ENCODE measurements at regions not wholly inside any gene's neighbourhood (a gene's known extent, or its start where the extent isn't known, plus 50 kb on each side); places are given as distances from the start of the nearest gene placed in this dataset.

- no peak for TF ChIP-seq POLR2AphosphoS5 (IDR thresholded peaks at IDR 0.05)
- TF ChIP-seq, protein P1, sequence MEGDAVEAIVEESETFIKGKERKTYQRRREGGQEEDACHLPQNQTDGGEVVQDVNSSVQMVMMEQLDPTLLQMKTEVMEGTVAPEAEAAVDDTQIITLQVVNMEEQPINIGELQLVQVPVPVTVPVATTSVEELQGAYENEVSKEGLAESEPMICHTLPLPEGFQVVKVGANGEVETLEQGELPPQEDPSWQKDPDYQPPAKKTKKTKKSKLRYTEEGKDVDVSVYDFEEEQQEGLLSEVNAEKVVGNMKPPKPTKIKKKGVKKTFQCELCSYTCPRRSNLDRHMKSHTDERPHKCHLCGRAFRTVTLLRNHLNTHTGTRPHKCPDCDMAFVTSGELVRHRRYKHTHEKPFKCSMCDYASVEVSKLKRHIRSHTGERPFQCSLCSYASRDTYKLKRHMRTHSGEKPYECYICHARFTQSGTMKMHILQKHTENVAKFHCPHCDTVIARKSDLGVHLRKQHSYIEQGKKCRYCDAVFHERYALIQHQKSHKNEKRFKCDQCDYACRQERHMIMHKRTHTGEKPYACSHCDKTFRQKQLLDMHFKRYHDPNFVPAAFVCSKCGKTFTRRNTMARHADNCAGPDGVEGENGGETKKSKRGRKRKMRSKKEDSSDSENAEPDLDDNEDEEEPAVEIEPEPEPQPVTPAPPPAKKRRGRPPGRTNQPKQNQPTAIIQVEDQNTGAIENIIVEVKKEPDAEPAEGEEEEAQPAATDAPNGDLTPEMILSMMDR (IDR thresholded peaks at IDR 0.05): no peak
Measured at GRCh38 chr12:89833337-89834252, 125.0 kb upstream of the ATP2B1 start.

All from transverse colon (tissue), 4 donors.